GM12865 (cell line): ENCODE measurements at regions not wholly inside any gene's neighbourhood (a gene's known extent, or its start where the extent isn't known, plus 50 kb on each side); places are given as distances from the start of the nearest gene placed in this dataset.
"Not testable (repeated sequence)": the region's sequence is repeated elsewhere in the genome, so short reads cannot be mapped to it uniquely, and the experiment has no call there.

ENCODE experiments used
- DNase-seq: peaks from one replicate; pipeline ENCODE4 v3.0.0; 2010; ENCODE audit warnings: low read depth
- H3K4me3 ChIP-seq: 2 replicates; pipeline ENCODE4 v1.5.1; 2011; ENCODE audit warnings: mild to moderate bottlenecking, low read depth, low read length, control low read depth
- TF ChIP-seq, protein P1 (sequence below): IDR thresholded peaks from 2 replicates; pipeline ENCODE4 v1.5.1; 2011; ENCODE audit warnings: low read length, control low read depth, low read depth, inconsistent platforms; ENCODE audit not compliant: insufficient read depth; ENCODE audit errors: missing control alignments

GRCh38 chr1:58949551-58950220 lies 165.8 kb upstream of the JUN start:
- TF ChIP-seq, protein P1, sequence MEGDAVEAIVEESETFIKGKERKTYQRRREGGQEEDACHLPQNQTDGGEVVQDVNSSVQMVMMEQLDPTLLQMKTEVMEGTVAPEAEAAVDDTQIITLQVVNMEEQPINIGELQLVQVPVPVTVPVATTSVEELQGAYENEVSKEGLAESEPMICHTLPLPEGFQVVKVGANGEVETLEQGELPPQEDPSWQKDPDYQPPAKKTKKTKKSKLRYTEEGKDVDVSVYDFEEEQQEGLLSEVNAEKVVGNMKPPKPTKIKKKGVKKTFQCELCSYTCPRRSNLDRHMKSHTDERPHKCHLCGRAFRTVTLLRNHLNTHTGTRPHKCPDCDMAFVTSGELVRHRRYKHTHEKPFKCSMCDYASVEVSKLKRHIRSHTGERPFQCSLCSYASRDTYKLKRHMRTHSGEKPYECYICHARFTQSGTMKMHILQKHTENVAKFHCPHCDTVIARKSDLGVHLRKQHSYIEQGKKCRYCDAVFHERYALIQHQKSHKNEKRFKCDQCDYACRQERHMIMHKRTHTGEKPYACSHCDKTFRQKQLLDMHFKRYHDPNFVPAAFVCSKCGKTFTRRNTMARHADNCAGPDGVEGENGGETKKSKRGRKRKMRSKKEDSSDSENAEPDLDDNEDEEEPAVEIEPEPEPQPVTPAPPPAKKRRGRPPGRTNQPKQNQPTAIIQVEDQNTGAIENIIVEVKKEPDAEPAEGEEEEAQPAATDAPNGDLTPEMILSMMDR: no peak
- no peak overlapping the region for H3K4me3 ChIP-seq
- no peak for DNase-seq

DNA sequence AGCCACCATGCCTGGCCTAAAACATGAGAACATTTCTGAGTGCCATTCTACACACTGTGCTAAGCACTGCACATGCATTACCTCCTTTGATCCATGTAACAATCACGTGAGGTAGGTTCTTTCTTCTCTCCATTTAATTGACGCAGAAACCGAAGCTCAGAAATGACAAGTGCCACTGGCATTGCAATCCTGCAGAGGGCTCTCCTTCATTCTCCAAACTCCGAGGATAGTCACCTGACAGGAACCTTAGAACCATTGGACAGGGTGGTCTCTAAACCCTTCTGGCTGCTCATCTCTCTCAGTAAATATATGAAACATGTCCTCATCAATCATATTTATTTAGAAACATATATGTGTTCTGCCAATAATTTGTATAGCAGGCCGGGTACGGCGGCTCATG lies 167.1 kb upstream of the JUN start:
- H3K4me3 ChIP-seq: no peak overlapping the region
- DNase-seq: no peak
- TF ChIP-seq, protein P1: no peak

- not testable (repeated sequence) for H3K4me3 ChIP-seq, DNase-seq
Observed at GRCh38 chr1:58953951-58954350, 170.1 kb upstream of the JUN start.

GRCh38 chr1:58963287-58963686 lies 179.4 kb upstream of the JUN start:
- H3K4me3 ChIP-seq, DNase-seq: not testable (repeated sequence)

- H3K4me3 ChIP-seq: no peak overlapping the region
- TF ChIP-seq, protein P1: no peak
- no peak for DNase-seq
Observed at GRCh38 chr1:58964428-58964827, 180.6 kb upstream of the JUN start.

GRCh38 chr1:58964880-58965279 lies 181.0 kb upstream of the JUN start:
- DNase-seq: no peak
- H3K4me3 ChIP-seq: no peak overlapping the region
- TF ChIP-seq, protein P1: no peak

DNA sequence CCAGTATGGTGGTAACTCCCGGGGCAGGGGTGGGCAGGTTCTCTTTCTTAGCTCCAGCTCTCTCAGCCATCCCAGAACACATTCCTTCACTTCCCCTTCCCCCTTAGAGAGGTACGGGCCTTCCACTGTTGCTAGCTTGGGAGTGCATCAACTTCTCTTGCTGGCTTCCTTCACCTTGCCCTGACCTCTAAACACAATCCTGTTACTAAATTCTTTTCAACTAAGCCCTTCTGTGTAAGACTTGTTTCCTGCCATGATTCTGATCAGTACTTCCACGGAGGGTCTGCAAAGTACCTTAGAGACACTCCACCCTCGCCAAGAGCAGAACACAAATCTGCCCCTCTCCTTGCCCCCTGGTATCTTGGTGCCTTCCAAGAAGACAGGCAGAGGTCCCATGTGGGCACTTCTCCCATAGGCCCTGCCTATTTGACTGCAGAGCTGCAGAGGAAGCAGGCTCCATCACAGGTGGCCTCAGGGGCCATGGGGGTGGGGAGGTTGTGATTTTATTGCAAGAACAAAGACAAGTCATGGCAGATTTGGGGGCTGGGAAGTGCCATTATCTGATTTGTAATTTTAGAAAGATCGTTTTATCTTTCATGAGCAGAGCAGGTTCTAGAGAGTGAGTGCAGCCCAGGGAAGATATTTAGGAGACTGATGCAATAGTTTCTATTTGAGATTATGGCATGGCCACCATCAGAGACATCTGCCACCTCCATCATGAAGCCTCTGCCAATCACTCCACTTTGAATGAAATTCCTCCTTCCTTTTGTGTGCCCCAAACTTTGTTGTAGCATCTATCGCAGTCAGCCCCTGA lies 182.5 kb upstream of the JUN start:
- TF ChIP-seq, protein P1: no peak
- DNase-seq: peak; percentile 30
- H3K4me3 ChIP-seq: no peak overlapping the region
